HG03520 (cell line): ENCODE measurements at regions not wholly inside any gene's neighbourhood (a gene's known extent, or its start where the extent isn't known, plus 50 kb on each side); places are given as distances from the start of the nearest gene placed in this dataset.

Experiments
- ATAC-seq: cut with Tn5 transposase; IDR thresholded peaks from one replicate; pipeline ENCODE4 v1.9.1; 2021; ENCODE audit warnings: mild to moderate bottlenecking, moderate library complexity; ENCODE audit not compliant: unreplicated experiment

DNA sequence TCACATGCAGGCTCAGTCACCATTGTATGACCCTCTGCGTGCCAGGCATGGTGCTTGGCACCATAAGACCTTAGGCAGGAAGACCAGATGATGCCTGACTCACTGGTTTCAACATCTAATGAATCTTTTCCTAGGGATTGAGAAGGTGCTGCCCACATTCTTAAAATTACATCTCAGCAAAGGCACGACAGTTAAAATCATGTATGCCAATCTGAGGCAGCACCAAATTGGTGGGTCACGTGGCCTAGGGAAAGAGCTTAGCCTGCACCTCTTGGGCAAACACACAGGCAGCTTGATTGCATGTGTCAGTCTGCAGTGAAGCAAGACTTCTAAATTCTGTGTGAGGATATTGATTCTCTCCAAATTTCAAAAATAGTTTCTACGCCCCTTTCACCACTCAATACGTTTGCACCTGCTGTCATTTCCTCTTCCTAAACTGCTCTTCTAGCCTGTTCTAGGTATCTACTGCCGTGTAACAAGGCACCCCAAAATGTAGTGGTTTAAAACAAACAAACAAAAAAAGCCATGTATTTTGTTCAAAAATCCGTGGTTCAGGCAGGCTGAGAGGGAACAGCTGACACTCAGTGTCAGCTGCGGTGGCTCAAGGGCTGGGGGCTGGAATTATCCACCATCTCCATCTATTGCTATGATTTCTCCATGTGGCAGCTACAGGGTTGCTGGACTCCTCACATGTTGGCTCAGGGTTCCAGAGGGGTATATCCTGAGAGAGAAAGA is 160.2 kb upstream of the FGGY start:
- ATAC-seq = no peak

DNA sequence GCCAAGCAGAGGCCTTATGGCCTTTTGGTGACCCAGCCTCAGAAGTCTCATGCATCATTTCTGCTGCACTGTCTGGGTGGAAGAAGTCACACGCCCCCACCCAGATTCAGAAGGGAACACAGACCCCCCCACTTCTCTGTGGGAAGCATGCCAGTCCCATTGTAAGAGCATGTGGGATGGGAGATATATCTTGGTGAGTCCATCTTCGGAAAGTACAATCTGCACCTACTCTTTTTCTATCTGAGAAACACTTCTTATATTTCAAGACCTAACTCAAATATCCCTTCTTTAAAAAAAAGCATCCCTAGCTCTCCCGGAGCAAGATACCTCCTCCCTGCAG is 159.6 kb upstream of the FGGY start:
- no peak for ATAC-seq

DNA sequence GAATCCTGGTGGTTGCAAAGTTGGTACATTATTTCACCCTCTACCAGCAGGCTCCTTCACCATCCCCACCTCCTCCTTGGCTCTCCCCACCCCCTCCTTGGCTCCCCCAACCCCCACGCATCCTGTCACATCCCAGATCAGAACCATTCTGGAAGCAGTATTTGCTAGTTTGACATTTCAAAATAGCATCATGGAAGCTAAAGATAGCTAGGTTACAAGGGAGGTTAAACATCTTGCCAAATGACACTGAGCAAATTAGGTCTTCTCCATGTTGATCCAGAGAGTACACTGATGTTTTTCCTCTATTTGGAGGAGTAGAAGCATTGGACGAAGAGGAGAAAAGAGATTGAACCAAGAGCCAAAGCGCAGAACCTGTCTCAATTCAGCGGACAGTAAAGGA is 158.9 kb upstream of the FGGY start:
- no peak for ATAC-seq

DNA sequence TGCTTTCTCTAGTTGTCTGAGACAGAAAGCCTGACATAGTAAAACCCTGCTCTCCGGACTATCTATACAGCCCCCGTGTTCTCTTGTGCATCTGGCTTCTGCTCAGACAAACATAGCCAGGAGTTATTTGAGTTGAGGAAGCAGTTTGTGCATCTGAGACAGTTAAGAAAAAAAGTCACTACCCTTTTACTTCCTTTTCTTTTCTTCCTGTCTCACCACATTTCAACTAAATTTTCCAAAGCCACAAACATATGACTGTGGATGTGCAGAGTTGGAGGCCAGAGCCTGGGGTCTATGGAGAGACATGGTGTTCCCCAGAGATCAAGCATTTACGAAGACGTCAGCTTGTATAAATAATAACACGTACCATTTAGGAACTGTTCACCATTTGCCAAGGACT is 158.5 kb upstream of the FGGY start:
- no peak for ATAC-seq

DNA sequence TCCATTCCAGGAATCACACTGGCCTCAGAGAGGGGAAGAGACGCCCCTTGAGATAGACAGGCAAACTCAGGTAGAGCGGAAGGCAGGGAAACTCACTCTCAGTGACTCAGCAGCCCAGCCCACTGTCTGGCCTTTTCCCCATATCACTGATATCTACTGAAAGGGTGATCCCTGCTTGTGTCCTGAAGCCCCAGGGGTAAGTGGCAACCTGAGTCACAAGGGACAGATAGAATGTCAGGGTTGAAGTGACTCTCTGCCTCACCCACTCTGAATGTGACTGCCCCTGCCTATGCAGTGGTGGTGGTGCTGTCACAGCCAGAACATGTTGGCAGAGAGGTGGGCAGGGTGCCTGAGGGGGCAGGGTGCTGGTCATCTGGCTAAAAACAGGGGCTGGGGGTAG is 157.5 kb upstream of the FGGY start:
- ATAC-seq = no peak

DNA sequence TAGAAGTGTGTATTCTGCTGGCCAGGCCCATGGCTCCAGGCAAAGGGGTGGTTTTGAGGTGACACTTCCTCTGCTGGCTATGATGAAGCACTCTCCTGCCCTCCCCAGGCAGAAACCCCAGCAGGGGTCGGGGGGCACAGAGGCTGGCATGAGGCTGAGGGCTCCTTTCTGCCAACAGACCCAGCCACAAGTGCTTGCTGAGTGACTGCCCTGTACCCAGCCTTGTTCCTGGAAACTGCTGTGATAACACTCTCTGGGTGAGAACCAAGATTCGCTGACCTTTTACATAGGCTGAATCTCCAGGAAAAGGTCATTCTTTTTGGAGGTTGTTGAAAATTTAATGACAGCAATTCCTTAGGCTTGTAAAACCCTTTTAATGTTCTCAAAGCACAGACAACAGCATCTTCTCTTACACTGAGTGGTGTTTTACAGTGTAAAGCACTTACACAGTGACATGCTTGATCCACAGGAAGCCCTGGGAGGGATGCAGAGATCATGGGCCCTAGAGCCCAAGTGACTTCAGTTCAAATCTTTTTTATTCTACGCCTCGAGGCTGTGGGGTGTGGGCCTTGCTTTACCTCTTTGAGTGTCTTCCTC is 155.5 kb upstream of the FGGY start:
- no peak for ATAC-seq

DNA sequence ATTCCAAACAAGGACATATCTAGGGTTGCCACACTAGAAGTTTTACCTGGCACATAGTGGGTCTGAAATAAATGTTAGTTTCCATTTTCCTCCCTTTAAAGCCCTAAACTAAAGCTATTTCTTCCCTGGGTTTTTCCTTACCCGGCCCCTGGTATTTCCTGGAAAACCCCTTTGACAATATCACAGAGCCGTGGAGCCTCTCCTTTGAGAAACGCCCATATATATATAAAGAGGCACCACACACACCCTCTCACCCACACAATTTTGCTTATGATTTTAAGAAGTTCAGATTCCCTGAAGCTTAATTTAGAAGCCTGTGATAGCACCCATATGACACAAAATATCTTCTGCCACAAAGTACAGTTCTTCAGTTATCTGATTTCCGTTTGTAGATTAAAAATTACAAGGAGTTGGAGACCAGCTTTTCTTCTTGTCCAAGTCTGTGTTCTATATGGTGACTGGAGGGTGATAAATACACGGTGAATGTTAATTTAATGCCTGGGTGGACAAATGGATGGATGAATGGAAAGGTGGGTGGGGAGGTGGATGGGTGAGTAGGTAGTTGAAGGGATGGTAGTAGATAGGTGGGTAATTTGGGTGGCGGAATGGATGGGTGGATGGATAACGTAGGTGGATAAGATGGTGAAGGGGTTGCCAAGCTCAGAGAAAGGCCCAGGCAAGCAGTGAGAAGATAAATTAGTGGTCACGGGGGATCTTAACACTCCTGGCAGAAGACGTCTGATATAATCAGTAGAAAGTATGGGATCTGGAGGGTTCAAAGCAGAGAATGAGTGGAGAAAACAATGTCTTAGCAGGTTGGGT is 154.4 kb upstream of the FGGY start:
- no peak for ATAC-seq

DNA sequence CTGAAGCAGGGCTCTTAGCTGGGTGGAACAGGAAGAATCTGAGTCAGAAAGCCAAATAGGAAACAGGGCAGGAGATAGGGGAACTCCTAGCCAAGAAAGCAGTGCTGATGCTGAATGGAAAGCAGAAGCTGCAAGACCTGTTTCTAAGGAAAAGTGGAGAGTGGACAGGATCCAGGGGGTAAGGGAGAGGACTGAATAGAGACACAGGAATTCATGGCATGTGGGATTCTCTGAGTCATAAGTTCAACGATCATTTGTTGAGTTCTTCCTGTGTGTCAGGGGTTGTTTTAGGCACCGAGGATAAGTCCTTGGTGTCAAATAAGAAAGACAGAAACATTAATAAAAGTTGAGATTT is 153.8 kb upstream of the FGGY start:
- no peak for ATAC-seq

DNA sequence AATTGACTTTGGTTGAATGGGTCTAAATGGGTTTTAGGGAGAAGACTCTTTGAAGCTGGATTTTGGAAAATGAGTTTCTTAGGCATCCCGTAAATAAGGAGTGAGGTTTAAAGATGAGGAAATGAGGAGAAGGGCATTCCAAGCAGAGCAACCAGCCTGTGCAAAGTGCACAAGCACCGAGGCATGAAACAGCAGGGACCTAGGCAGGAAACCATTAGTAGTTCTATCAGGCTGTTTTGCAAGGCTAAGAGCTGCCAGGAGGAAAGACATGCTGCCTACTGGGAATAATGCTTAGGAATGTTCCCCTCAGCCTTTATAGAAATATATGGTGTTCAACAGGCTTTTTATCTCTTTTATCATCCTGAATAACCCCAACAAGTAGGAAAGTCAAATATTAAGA is 153.1 kb upstream of the FGGY start:
- no peak for ATAC-seq

DNA sequence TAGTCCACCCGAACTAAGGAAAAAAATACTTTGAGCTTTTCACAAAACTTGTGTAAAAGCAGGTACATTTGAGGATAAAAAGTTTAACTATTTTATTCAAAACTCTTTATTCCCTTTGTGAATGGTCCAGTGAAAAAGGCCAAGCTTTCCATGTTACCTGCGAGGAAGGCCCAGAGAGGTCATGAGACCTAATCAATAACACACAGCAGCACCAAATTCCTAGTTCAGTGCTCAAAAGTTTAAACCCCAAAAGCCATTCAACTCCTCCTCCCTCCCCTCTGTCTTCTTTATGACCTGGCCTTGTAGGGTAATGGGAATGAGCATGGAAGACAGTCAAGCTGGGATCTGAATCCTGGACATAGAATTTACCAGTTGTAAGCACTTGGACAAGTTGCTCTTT is 151.9 kb upstream of the FGGY start:
- no peak for ATAC-seq

DNA sequence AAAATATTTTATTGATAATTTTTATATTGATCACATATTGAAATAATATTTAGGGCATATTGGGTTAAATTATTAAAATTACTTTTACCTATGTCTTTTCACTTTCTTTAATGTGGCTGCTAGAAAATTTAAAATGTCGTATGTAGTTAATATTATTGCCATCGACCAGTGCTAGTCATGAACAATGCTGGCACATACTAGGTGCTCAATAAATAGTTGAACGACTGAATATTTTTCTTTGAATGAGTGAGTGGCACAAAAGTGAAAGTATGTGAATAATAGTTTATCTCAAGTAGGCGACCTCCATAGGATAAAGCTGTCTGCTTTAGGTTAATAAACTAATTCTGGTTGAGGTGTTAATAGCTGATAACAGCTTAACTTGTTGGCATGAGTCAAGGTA is 150.8 kb upstream of the FGGY start:
- no peak for ATAC-seq

DNA sequence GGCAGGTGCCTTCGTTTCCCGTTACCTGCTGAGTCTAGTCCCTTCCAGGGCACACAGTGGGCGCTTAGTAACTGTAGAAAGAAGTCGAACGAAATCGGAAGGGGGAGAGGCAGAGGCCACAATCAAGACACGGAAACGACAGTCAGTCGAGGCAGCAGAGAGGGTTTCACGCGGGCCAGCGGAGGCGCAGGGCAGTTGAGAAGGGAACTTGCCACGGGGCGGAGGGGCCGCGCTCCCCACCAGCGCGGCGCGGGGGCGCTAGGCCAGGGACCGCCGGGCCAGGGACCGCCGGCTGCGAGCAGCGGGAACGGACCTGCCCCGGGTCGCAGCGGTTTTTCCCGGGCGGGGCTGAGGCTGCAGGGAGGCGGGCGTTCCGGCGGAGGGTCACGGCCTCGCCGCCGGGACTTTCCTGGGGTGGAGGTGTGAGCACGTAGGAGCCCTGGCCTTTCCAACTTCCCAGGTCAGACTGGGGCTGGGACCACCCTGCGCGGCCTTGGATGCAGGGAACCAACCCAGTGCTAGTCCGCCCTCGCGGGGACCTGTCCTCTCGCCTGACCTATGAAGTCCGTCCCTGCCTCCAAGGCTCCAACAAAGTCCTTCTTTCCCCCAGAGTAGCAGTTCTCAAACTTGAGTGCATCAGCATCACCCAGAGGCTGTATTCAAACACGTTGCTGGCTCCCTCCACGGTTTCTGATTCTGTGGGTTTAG is 150.1 kb upstream of the FGGY start:
- ATAC-seq = peak; percentile 54

DNA sequence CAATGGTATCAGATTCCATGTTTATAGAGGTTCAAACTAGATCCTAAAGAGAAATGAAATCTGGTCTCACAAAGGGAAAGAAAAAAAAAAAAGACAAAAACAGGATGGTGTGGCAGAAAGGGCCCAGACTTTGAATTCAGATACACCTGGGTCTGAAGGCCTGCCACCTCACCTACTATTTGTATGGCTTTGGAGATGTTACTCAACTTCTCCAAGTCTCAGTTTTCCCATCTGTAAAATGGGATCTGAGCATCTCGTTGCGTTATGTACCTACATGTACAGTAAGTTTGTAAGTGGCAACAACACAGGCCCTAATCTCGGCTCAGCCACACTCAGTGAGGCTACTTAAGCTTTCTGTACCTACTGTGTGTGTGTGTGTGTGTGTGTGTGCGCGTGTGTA is 147.5 kb upstream of the FGGY start:
- ATAC-seq = no peak

DNA sequence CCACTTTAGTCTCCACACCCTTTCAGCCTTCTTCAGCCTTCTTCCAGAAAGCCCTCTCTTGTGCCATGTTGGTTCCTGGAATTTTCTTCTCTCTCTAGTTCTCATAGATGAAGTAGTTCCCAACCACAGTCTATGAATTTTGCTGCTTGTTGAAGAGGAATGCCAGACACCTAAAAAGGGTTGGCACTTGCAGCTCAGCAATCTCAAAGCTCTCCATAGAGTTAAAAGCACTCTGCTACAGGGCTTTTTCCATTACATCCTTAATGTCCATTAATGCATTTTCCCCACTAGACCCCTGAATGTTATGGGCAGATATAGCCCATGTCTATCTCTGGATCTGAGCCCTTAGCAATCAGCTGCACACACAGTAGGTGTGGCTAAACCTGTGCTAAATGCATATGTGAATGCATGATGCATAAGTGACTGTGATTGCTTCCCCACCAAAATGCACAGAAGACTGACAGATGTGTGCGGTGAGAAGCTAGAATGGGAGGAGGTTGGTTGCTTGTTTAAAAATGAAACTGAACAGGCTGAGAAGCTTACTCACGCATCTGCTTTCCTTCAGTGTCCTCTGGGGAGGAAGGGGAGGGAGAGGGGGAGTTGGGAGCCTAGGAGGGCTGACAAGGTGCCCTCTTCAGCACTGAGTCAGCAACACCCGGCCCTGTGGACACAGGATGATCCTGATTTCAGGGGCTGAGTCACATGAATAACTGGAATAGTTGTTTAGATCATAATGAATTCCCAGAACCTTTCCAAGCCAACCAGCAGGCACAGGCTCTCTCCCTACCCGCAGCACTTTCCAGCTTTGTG is 146.1 kb upstream of the FGGY start:
- peak; percentile 63 for ATAC-seq

DNA sequence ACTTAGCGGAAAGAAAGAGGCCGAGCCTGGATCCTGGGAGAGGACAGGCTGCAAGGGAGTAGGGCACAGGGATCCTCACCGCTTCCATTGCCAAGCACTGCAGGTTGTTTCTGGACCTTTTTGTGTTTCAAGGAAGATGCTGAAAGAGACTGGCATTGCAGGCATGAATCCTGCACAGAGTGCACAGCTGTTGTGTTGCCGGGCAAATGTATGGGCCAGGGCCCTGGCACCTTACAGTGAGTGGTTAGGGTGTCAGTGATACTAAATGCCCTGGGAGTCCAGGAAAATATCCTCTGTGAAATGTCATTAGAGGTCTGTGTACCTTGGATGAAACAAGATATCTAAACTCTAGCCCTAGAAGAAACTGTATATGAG is 145.5 kb upstream of the FGGY start:
- no peak for ATAC-seq

DNA sequence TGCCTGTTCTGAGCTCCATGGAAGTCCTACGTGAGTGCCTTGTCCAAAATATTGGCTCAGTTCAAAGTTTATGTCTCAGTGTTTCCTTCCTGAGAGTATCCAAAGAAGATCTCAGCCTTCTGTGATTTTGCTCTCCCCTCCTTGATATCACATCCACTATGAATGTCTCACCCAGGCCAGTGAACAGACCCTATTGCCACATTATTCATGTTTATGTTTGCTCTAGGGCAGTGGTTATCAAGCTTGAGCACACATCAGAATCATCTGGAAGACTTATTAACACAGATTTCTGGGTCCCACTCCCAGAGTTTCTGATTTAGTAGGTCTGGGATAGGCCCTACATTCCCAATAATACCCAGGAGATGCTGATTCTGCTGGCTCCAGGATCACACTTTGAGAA is 145.0 kb upstream of the FGGY start:
- ATAC-seq = no peak

DNA sequence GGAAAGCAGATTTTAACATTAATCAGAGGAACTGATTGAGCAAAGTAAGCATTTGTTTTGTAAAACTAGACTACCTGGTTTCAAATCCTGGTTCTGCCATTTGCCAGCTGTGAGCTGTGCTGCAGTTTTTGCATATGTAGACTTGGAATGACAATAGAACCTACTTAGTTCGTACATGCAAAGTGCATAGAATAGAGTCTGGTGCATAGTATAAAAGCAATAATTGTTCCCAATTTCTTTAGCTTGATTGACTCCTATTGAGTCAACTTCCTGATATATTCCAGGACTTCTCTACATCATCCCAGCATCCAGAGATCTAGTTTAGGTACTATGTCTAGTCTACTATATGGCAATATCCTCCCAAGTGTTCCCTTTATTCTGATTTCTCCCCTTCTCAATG is 144.4 kb upstream of the FGGY start:
- ATAC-seq = no peak

DNA sequence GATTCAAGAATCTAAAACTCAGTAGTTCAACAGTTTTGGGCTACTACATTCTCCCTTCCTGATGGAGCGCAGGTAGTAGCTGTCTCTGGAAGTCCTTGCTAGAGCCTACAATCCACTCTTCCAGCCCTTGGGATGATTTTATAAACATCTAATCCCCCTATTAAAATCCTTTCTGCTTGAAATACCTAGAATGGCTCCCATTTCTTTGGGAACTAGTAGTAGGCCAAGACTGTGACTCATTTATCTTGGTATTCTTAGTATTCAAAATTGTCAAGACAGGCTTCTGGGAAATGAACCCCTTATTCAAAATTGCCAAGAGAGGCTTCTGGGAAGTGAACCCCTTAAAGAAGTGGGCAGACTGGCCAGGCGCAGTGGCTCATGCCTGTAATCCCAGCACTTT is 142.5 kb upstream of the FGGY start:
- ATAC-seq = no peak

DNA sequence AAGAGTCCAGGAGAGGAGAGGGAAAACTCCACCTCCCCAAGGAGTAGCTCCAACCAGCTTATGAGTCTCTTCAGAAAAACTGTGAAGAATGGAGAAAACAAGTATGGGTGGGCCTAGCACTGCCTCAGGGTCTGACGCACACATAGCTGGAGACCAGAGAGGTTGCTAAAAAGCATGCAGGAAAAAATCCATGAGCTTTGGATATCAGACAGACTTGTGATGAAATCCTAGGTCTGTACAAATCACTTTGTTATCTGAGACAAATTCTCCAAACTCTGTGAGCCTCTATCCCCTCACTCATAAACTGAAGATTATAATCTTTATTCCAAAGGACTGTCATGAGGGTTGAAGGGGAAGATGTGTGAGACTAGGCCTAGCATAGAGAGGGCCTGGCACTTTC is 141.5 kb upstream of the FGGY start:
- no peak for ATAC-seq

DNA sequence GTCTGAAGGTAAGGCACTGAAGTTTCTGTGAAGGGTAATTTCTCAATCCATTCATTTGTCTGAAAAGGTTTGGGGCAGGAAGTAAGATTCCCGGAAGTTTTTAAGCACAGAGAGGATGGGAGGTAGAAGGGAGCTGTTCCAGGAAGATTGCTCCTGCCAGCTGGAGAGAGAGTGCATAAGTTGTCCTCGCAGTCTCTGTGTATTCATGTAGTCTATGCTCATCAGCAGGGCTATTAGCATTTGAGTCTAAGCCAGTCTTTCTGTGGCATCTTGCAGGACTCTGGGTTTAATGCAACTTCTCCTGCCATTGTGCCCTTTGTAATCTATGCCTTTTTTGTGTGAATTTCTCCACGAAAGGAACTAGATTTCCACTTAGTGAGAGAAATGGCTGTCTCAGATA is 140.8 kb upstream of the FGGY start:
- no peak for ATAC-seq
